ENCODE measurements at regions not wholly inside any gene's neighbourhood (a gene's known extent, or its start where the extent isn't known, plus 50 kb on each side); places are given as distances from the start of the nearest gene placed in this dataset.

- no peak overlapping the region for H3K4me3 ChIP-seq (ENCODE audit: insufficient read depth, low read depth, low read length)
- H3K27me3 ChIP-seq (ENCODE audit: control insufficient read depth, insufficient read depth, low read length, poor library complexity, severe bottlenecking) = no peaks in the 10 kb centered on the region
- WGBS, 2 experiments = 91% methylated on average over 8 of the region's 8 CpGs
- H3K9me3 ChIP-seq (ENCODE audit: control insufficient read depth, low read length) = no peaks in the 10 kb centered on the region
- peaks cover 4% of the 10 kb centered on the region for H3K4me1 ChIP-seq (ENCODE audit: control insufficient read depth, insufficient read depth, low read length)
- no peak overlapping the region for H3K27ac ChIP-seq (ENCODE audit: insufficient read depth, low read depth, low read length, poor library complexity, severe bottlenecking)
- no peaks in the 10 kb centered on the region for H3K36me3 ChIP-seq (ENCODE audit: control insufficient read depth, insufficient read depth, low read length)
Measured at GRCh38 chr3:72630327-72630968, 217.8 kb downstream of the SHQ1 start.

GRCh38 chr3:72629191-72629631, 219.0 kb downstream of the SHQ1 start:
- WGBS, 2 experiments = 96 to 98% methylated on average over 3 of the region's 3 CpGs
- Histone ChIP-seq H3K27ac (ENCODE audit: insufficient read depth, low read depth, low read length, poor library complexity, severe bottlenecking) (no peak overlapping the region), H3K9me3 (ENCODE audit: control insufficient read depth, low read length) (no peaks in the 10 kb centered on the region), H3K36me3 (ENCODE audit: control insufficient read depth, insufficient read depth, low read length) (no peaks in the 10 kb centered on the region), H3K27me3 (ENCODE audit: control insufficient read depth, insufficient read depth, low read length, poor library complexity, severe bottlenecking) (no peaks in the 10 kb centered on the region), H3K4me3 (ENCODE audit: insufficient read depth, low read depth, low read length) (no peak overlapping the region), H3K4me1 (ENCODE audit: control insufficient read depth, insufficient read depth, low read length) (peaks cover 4% of the 10 kb centered on the region)

- Histone ChIP-seq H3K9me3 (ENCODE audit: control insufficient read depth, low read length) (no peaks in the 10 kb centered on the region), H3K27me3 (ENCODE audit: control insufficient read depth, insufficient read depth, low read length, poor library complexity, severe bottlenecking) (no peaks in the 10 kb centered on the region), H3K4me3 (ENCODE audit: insufficient read depth, low read depth, low read length) (no peak overlapping the region), H3K36me3 (ENCODE audit: control insufficient read depth, insufficient read depth, low read length) (no peaks in the 10 kb centered on the region), H3K27ac (ENCODE audit: insufficient read depth, low read depth, low read length, poor library complexity, severe bottlenecking) (no peak overlapping the region), H3K4me1 (ENCODE audit: control insufficient read depth, insufficient read depth, low read length) (peaks cover 4% of the 10 kb centered on the region)
- 88% methylated on average over 6 of the region's 6 CpGs for WGBS, 2 experiments
Measured at GRCh38 chr3:72628065-72628464, 220.2 kb downstream of the SHQ1 start.

GRCh38 chr3:72627271-72627670, 221.0 kb downstream of the SHQ1 start:
- Histone ChIP-seq H3K9me3 (ENCODE audit: control insufficient read depth, low read length) (no peaks in the 10 kb centered on the region), H3K4me3 (ENCODE audit: insufficient read depth, low read depth, low read length) (no peak overlapping the region), H3K4me1 (ENCODE audit: control insufficient read depth, insufficient read depth, low read length) (peaks cover 4% of the 10 kb centered on the region), H3K36me3 (ENCODE audit: control insufficient read depth, insufficient read depth, low read length) (no peaks in the 10 kb centered on the region), H3K27ac (ENCODE audit: insufficient read depth, low read depth, low read length, poor library complexity, severe bottlenecking) (no peak overlapping the region), H3K27me3 (ENCODE audit: control insufficient read depth, insufficient read depth, low read length, poor library complexity, severe bottlenecking) (no peaks in the 10 kb centered on the region)
- WGBS, 2 experiments = 97 to 98% methylated on average over 3 to 4 of the region's 4 CpGs

- no peak overlapping the region for H3K27ac ChIP-seq (ENCODE audit: insufficient read depth, low read depth, low read length, poor library complexity, severe bottlenecking)
- no peaks in the 10 kb centered on the region for H3K36me3 ChIP-seq (ENCODE audit: control insufficient read depth, insufficient read depth, low read length)
Measured at GRCh38 chr3:72625602-72626337, 222.5 kb downstream of the SHQ1 start.

GRCh38 chr3:72624656-72625055, 223.6 kb downstream of the SHQ1 start:
- no peaks in the 10 kb centered on the region for H3K36me3 ChIP-seq (ENCODE audit: control insufficient read depth, insufficient read depth, low read length)
- H3K4me3 ChIP-seq (ENCODE audit: insufficient read depth, low read depth, low read length) = no peak overlapping the region
- no peaks in the 10 kb centered on the region for H3K9me3 ChIP-seq (ENCODE audit: control insufficient read depth, low read length)
- WGBS, 2 experiments = 94 to 98% methylated on average over 2 of the region's 2 CpGs
- H3K4me1 ChIP-seq (ENCODE audit: control insufficient read depth, insufficient read depth, low read length) = no peaks in the 10 kb centered on the region
- no peak overlapping the region for H3K27ac ChIP-seq (ENCODE audit: insufficient read depth, low read depth, low read length, poor library complexity, severe bottlenecking)
- H3K27me3 ChIP-seq (ENCODE audit: control insufficient read depth, insufficient read depth, low read length, poor library complexity, severe bottlenecking) = no peaks in the 10 kb centered on the region

More at GRCh38 chr3:72625602-72626337, 222.5 kb downstream of the SHQ1 start:
- 95 to 96% methylated on average over 13 to 14 of the region's 14 CpGs for WGBS, 2 experiments
- Histone ChIP-seq H3K4me1 (ENCODE audit: control insufficient read depth, insufficient read depth, low read length) (peaks cover 4% of the 10 kb centered on the region), H3K4me3 (ENCODE audit: insufficient read depth, low read depth, low read length) (no peak overlapping the region), H3K9me3 (ENCODE audit: control insufficient read depth, low read length) (no peaks in the 10 kb centered on the region), H3K27me3 (ENCODE audit: control insufficient read depth, insufficient read depth, low read length, poor library complexity, severe bottlenecking) (no peaks in the 10 kb centered on the region)

GRCh38 chr3:72618739-72619138, 229.5 kb downstream of the SHQ1 start:
- Histone ChIP-seq H3K4me3 (ENCODE audit: insufficient read depth, low read depth, low read length) (no peak overlapping the region), H3K4me1 (ENCODE audit: control insufficient read depth, insufficient read depth, low read length) (peaks cover 7% of the 10 kb centered on the region), H3K9me3 (ENCODE audit: control insufficient read depth, low read length) (no peaks in the 10 kb centered on the region), H3K27me3 (ENCODE audit: control insufficient read depth, insufficient read depth, low read length, poor library complexity, severe bottlenecking) (no peaks in the 10 kb centered on the region), H3K27ac (ENCODE audit: insufficient read depth, low read depth, low read length, poor library complexity, severe bottlenecking) (no peak overlapping the region), H3K36me3 (ENCODE audit: control insufficient read depth, insufficient read depth, low read length) (no peaks in the 10 kb centered on the region)
- 96% methylated on average over 6 of the region's 6 CpGs for WGBS, 2 experiments

GRCh38 chr3:72617424-72618024, 230.7 kb downstream of the SHQ1 start:
- peaks cover 7% of the 10 kb centered on the region for H3K4me1 ChIP-seq (ENCODE audit: control insufficient read depth, insufficient read depth, low read length)
- no peak overlapping the region for H3K27ac ChIP-seq (ENCODE audit: insufficient read depth, low read depth, low read length, poor library complexity, severe bottlenecking)
- no peaks in the 10 kb centered on the region for H3K27me3 ChIP-seq (ENCODE audit: control insufficient read depth, insufficient read depth, low read length, poor library complexity, severe bottlenecking)
- H3K9me3 ChIP-seq (ENCODE audit: control insufficient read depth, low read length) = no peaks in the 10 kb centered on the region
- WGBS, 2 experiments = 89 to 91% methylated on average over 3 to 5 of the region's 5 CpGs
- H3K4me3 ChIP-seq (ENCODE audit: insufficient read depth, low read depth, low read length) = no peak overlapping the region
- no peaks in the 10 kb centered on the region for H3K36me3 ChIP-seq (ENCODE audit: control insufficient read depth, insufficient read depth, low read length)

- Histone ChIP-seq H3K27ac (ENCODE audit: insufficient read depth, low read depth, low read length, poor library complexity, severe bottlenecking) (no peak overlapping the region), H3K9me3 (ENCODE audit: control insufficient read depth, low read length) (no peaks in the 10 kb centered on the region), H3K4me3 (ENCODE audit: insufficient read depth, low read depth, low read length) (no peak overlapping the region), H3K4me1 (ENCODE audit: control insufficient read depth, insufficient read depth, low read length) (peaks cover 7% of the 10 kb centered on the region), H3K27me3 (ENCODE audit: control insufficient read depth, insufficient read depth, low read length, poor library complexity, severe bottlenecking) (no peaks in the 10 kb centered on the region), H3K36me3 (ENCODE audit: control insufficient read depth, insufficient read depth, low read length) (no peaks in the 10 kb centered on the region)
- 97% methylated on average over 5 of the region's 6 CpGs for WGBS, 2 experiments
Measured at GRCh38 chr3:72615776-72616175, 232.5 kb downstream of the SHQ1 start.

GRCh38 chr3:72615182-72615581, 233.1 kb downstream of the SHQ1 start:
- no peaks in the 10 kb centered on the region for H3K36me3 ChIP-seq (ENCODE audit: control insufficient read depth, insufficient read depth, low read length)
- 93 to 100% methylated on average over 2 to 3 of the region's 3 CpGs for WGBS, 2 experiments
- no peaks in the 10 kb centered on the region for H3K9me3 ChIP-seq (ENCODE audit: control insufficient read depth, low read length)
- H3K4me3 ChIP-seq (ENCODE audit: insufficient read depth, low read depth, low read length) = no peak overlapping the region
- peaks cover 7% of the 10 kb centered on the region for H3K4me1 ChIP-seq (ENCODE audit: control insufficient read depth, insufficient read depth, low read length)
- H3K27ac ChIP-seq (ENCODE audit: insufficient read depth, low read depth, low read length, poor library complexity, severe bottlenecking) = no peak overlapping the region
- H3K27me3 ChIP-seq (ENCODE audit: control insufficient read depth, insufficient read depth, low read length, poor library complexity, severe bottlenecking) = no peaks in the 10 kb centered on the region
